ENCODE measurements at regions not wholly inside any gene's neighbourhood (a gene's known extent, or its start where the extent isn't known, plus 50 kb on each side); places are given as distances from the start of the nearest gene placed in this dataset.

DNA sequence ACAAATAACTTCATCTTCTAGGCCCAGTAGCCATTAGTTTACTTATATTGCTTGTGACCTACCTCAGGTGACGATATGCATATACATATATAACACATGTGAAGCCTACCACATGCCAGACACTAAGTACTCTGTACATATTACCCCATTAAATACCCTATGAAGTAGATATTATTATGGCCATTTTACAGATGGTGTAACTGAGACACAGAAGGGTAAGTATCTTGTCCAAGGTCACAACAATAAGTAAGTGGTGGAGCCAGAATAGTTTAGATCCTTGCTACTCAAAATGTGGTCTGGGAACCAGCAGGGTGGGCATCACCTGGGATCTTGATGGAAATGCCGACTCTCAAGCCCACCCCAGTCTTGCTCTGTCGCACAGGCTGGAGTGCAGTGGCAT lies 78.1 kb upstream of the RAPGEF2 start:
- TF ChIP-seq CTCF (IDR thresholded peaks at IDR 0.05) (no peak), EZH2 (IDR thresholded peaks at IDR 0.05; ENCODE audit: borderline replicate concordance, insufficient read depth, low read depth, low read length, poor library complexity, severe bottlenecking) (no peak)

All from B cell (primary cell).